ENCODE measurements at regions not wholly inside any gene's neighbourhood (a gene's known extent, or its start where the extent isn't known, plus 50 kb on each side); places are given as distances from the start of the nearest gene placed in this dataset.

- Histone ChIP-seq H3K4me1 (ENCODE audit: insufficient read depth, low read length, poor library complexity, severe bottlenecking) (no peaks in the 10 kb centered on the region), H3K27ac (ENCODE audit: low read depth, low read length, poor library complexity, severe bottlenecking) (no peak overlapping the region), H3K36me3 (ENCODE audit: insufficient read depth, low read length, poor library complexity, severe bottlenecking) (no peaks in the 10 kb centered on the region), H3K9me3 (ENCODE audit: low read depth, low read length, poor library complexity, severe bottlenecking) (no peaks in the 10 kb centered on the region), H3K27me3 (replicated peaks; ENCODE audit: insufficient read depth, low read depth, low read length, poor library complexity) (no peaks in the 10 kb centered on the region), H3K4me3 (ENCODE audit: low read depth, low read length, poor library complexity, severe bottlenecking) (no peak overlapping the region)
- no peak for DNase-seq (ENCODE audit: low spot score)
- ChIA-PET CTCF (no interaction called here), POLR2A (ENCODE audit: low non-redundant PET) (no interaction called here)
- intact Hi-C loops (cut with micrococcal nuclease; ENCODE audit: unreplicated experiment), result no loop called here
- no TSS peak for BruUV-seq (replicated peaks)
- TF ChIP-seq CTCF (conservative IDR thresholded peaks at IDR 0.05; ENCODE audit: low read depth, low read length), result no peak
- TF ChIP-seq EZH2 (IDR thresholded peaks at IDR 0.05; ENCODE audit: borderline replicate concordance, low read depth, low read length, poor library complexity, severe bottlenecking), result no peak
These were observed 88.7 kb upstream of the CCL2 start for GRCh38 chr17:34166352-34166751.

- intact Hi-C loops (cut with micrococcal nuclease; ENCODE audit: unreplicated experiment), result no loop called here
- CTCF ChIA-PET, result no interaction called here
- no peaks in the 10 kb centered on the region for H3K9me3 ChIP-seq (ENCODE audit: low read depth, low read length, poor library complexity, severe bottlenecking)
- DNase-seq (ENCODE audit: low spot score), result no peak
- no peaks in the 10 kb centered on the region for H3K4me1 ChIP-seq (ENCODE audit: insufficient read depth, low read length, poor library complexity, severe bottlenecking)
- no peaks in the 10 kb centered on the region for H3K27me3 ChIP-seq (replicated peaks; ENCODE audit: insufficient read depth, low read depth, low read length, poor library complexity)
- POLR2A ChIA-PET (ENCODE audit: low non-redundant PET), result no interaction called here
- no peaks in the 10 kb centered on the region for H3K36me3 ChIP-seq (ENCODE audit: insufficient read depth, low read length, poor library complexity, severe bottlenecking)
- no peak overlapping the region for H3K4me3 ChIP-seq (ENCODE audit: low read depth, low read length, poor library complexity, severe bottlenecking)
- TF ChIP-seq EZH2 (IDR thresholded peaks at IDR 0.05; ENCODE audit: borderline replicate concordance, low read depth, low read length, poor library complexity, severe bottlenecking) (no peak), CTCF (conservative IDR thresholded peaks at IDR 0.05; ENCODE audit: low read depth, low read length) (no peak)
- BruUV-seq (replicated peaks), result no TSS peak
- no peak overlapping the region for H3K27ac ChIP-seq (ENCODE audit: low read depth, low read length, poor library complexity, severe bottlenecking)
These were observed 87.7 kb upstream of the CCL2 start for GRCh38 chr17:34167354-34167753.

GRCh38 chr17:34168989-34169388, 86.1 kb upstream of the CCL2 start:
- intact Hi-C loops (cut with micrococcal nuclease; ENCODE audit: unreplicated experiment), result no loop called here
- H3K4me1 ChIP-seq (ENCODE audit: insufficient read depth, low read length, poor library complexity, severe bottlenecking), result no peaks in the 10 kb centered on the region
- H3K36me3 ChIP-seq (ENCODE audit: insufficient read depth, low read length, poor library complexity, severe bottlenecking), result no peaks in the 10 kb centered on the region
- TF ChIP-seq EZH2 (IDR thresholded peaks at IDR 0.05; ENCODE audit: borderline replicate concordance, low read depth, low read length, poor library complexity, severe bottlenecking) (no peak), CTCF (conservative IDR thresholded peaks at IDR 0.05; ENCODE audit: low read depth, low read length) (no peak)
- H3K27me3 ChIP-seq (replicated peaks; ENCODE audit: insufficient read depth, low read depth, low read length, poor library complexity), result no peaks in the 10 kb centered on the region
- no peaks in the 10 kb centered on the region for H3K9me3 ChIP-seq (ENCODE audit: low read depth, low read length, poor library complexity, severe bottlenecking)
- BruUV-seq (replicated peaks), result no TSS peak
- no peak overlapping the region for H3K4me3 ChIP-seq (ENCODE audit: low read depth, low read length, poor library complexity, severe bottlenecking)
- ChIA-PET POLR2A (ENCODE audit: low non-redundant PET) (no interaction called here), CTCF (no interaction called here)
- no peak overlapping the region for H3K27ac ChIP-seq (ENCODE audit: low read depth, low read length, poor library complexity, severe bottlenecking)
- DNase-seq (ENCODE audit: low spot score), result no peak
